Fibroblast of skin of left biceps (primary cell): ENCODE measurements at regions not wholly inside any gene's neighbourhood (a gene's known extent, or its start where the extent isn't known, plus 50 kb on each side); places are given as distances from the start of the nearest gene placed in this dataset.

Source experiments
- DNase-seq, 2 experiments: peaks; one replicate each; pipeline ENCODE4 v3.0.0-alpha.2; 2013; ENCODE audit warnings: low read depth in 2 of 2

DNA sequence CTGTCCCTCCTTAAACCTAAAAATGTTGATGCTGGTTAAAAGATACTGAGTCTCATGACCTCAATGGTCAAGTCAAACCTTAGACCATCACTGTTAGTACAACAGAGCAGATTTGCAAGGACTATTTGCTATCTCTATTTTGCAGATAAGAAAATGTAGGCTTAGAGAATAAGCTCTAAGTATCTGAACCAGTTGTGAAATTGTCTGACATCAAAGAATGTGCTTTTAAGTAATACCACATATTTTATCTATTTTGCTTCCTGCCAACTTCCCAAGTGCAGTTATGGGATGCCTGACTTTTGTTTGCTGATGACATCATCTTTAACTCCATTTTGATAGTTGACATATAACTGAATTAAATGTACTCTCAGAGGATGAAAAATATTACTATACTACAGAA, 83.6 kb upstream of the TMEM106B start:
- DNase-seq: no peak

DNA sequence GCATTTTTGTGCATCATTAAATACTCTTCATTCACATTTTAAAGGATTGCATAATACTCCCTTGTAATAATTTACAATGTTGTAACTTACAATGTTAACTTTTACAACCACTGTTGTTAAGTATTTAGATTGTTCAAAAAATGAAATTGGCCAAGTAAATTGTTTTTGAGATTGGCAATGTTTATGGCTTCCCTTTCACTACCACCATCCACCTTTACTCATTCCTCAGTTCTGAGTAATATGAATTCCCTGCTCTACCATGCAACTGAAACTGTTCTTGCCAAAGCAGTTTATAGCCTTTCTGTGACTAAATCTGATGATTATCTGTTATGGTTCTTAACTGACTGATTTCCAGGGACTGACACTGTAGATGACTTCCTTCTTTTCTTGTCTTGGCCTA, 80.5 kb upstream of the TMEM106B start:
- DNase-seq: no peak

DNA sequence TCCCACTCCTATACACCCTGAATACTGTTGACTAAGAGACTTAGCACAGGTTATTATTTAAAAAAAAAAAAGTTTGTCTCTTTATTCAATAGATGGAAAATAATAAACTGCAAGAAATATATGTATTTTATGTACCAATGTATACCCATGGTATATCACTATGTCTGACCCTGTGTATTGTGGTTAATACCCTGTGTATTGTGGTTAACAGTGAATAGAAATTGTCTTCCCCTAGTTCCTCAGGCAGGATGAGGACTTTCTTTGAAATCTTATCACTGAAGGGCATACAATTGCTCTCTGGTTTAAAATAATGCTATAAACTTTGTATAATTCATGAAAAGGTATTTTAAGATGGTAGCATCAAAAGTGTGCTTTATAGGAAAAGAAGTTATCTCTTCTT, 80.0 kb upstream of the TMEM106B start:
- DNase-seq: no peak

DNA sequence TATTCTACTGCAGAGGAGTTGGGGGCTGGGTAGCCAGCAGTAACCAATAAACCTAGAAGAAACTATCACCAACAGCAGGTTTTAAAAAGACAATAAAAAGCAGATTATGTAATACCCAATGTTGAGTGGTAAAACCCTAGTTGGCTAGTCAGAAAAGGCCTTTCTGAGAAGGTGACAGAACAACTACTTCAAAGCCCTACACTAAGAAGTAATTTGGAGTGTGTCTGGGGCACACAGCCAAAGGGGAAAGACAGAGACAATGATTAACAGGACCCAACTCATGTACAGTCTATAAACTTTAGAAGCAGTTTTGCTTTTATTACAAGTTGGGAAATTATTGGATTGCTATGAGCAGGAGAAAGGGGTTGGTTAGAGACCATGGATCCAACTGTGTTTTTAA, 77.2 kb upstream of the TMEM106B start:
- DNase-seq: no peak

DNA sequence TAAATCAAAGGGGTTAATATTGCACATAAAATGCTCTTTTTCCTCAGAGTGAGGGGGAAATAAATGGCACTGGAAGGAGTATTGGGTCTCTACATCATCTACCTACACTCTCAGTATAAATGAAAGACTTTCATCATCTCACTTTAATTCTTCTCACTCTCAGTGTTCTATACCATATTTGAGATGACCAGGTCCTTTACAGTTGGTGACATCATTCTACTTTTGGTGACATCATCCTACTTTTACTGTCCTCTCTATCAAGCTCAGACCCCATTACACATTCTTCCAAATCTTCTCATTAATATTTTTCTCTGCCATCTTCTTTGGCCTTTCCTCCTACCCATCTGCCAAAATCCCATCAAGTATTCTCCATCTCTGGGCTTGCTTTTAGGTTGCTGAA, 74.6 kb upstream of the TMEM106B start:
- no peak for DNase-seq

DNA sequence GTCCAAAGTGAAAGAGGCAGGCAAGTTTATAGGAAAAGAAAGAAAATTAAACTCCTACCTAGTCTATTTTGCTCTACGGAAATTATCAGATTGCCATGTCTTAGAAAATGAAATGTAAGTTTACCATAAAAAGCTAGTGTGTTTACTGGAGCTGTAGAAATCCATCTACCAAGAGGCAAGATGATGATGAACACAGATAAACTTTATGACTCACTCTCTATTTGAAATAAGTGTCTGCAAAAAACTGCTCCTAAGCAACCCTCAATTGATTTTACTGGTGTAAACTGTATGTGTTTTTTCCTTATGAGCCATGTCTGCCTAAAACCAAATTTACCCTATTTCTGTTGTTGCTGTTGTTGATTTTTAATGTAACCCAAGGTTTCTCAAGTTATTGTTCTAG, 73.8 kb upstream of the TMEM106B start:
- no peak for DNase-seq

DNA sequence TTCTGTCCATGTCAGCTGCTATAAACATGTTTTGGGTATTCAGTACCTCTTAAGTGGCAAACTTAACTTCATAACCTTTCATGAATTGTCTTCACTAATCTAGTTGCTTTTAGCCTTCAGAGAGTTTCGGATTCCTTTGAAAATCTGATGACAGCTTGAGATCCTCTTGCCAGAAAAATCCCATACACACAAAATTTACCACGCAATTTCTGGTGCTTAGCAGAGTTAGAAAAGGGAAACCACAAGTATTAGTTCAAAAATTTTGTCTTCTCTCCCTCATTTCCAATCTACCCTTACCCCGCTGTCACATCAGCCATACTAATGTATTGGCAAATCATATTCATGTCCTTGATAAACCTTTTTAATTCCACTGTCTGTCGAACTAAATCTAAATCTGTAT, 72.7 kb upstream of the TMEM106B start:
- no peak for DNase-seq

DNA sequence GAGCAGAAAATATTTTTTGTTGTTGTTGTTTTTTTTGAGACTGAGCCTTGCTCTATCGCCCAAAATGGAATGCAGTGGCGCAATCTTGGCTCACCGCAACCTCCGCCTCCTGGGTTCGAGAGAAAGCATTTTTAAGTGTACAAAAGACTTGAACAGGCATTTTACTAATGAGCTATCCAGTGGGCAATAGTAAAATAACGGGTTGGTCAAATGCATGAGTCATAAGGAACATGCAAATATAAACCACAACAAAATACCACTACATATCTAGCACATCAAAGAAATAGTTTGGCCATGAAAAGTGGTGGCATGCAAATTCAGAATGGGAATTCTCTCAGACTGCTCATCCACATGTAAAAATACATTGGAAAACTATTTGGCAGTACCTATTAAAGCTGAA, 71.7 kb upstream of the TMEM106B start:
- DNase-seq: no peak

DNA sequence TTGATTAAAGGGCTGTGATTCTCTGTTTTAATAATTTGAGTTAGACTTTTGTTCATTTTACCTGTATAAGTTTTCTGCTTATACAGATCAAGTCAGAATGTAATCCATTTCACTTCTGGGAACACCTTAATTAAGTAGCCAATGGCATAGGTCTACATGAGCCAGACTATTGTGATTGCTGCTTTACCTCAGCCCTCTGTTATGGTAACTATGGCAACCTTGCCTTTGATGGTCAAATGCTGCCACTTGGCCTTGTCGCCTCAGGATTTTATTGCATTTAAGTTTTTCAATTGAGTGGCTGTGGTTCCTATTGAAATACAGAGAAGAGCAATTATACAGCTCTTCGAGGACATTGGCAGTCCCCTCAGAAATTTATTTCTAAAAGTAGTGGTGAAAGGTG, 64.3 kb upstream of the TMEM106B start:
- DNase-seq: no peak

DNA sequence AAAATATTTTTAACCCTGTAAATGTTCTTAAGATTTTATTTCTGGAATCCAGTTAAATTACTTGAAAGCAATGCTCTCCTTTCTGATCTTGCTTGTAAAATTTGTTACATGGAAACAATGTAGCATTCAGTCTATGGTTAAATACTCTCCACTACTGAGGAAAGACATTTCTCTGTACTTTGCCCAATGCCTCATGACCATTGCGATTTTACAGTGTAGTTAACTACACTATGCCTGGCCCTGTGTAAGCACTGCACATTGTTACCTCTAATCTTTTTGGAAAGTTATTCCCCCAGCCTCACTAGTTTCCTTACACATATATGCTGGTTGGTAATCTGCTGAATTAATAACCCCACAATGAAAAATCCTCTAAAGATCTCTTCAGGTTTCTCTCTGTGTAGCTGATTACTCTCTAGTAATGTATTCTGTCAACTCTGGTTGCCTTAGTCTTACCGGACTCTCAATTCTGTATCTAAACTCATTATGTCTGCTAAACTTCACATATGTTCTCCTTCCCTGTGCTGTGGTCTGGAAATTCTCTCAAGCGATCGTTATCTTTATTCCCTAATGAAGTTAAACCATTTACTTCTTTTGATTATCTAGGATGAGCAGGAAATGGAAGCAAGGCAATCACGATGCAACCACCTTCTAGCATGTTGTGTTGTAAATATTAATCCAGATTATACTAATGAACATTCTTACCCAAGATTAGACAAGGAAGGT, 58.7 kb upstream of the TMEM106B start:
- no peak for DNase-seq

DNA sequence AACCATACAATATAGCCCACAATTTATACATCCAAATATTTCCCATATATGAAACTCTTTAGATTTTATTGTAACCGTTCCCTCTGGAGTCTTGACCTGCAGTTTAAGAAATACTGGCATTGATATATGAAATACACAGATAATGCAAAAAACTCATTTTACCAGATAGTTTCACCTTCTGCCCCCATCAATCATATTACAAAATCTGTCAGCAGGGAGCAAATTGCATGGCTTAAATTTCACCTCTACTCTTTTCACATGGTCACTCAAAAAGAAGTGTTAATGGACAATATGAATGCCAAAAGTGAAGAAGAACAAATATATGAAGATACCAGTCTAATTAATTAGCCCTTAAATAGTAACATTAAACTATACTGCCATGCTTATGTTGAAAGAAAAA, 57.0 kb upstream of the TMEM106B start:
- DNase-seq: no peak

DNA sequence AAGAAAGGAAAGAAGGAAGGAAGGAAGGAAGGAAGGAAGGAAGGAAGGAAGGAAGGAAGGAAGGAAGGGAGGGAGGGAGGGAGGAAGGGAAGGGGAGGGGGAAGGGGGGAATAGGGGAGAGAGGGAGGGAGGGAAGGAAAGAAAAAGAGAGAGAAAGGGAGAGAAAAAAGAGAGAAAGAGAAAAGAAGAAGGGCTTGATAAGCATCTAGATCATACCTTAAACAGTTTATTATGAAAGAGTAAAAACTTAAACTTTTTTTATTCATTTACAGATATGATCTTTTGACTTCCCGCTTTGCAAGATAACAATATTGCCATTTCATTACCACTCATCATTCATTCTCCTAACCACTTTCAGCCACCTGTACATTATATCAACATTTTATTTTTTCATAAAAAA, 53.6 kb upstream of the TMEM106B start:
- no peak for DNase-seq

DNA sequence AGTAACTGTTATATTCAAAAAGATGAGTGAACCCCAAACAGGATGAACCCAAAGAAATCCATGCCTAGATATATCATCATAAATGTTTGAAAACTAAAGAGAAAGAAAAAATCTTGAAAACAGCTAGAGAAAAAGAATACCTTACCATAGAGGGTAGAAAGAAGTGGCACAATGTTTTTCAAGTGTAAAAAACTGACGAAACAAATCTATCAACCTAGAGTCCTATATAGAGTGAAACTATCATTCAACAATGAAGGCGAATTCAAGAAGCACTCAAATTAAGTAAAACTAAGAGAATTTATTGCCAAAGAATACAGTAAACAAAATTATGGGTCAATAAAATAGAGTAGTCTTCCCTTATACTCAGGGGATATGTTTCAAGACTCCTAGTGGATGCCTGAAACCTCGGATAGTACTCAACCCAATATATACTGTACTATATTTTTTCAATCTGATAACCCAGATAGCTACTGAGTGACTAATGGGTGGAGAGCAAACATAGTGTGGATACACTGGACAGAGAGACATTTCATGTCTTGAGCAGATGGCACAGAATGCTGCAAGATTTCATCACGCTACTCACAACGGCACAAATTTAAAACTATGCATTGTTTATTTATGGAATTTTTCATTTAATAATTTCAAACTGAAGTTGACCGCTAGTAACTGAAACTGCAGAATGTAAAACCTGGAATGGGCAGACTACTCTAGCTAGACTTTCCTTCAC, 52.6 kb upstream of the TMEM106B start:
- DNase-seq: no peak

DNA sequence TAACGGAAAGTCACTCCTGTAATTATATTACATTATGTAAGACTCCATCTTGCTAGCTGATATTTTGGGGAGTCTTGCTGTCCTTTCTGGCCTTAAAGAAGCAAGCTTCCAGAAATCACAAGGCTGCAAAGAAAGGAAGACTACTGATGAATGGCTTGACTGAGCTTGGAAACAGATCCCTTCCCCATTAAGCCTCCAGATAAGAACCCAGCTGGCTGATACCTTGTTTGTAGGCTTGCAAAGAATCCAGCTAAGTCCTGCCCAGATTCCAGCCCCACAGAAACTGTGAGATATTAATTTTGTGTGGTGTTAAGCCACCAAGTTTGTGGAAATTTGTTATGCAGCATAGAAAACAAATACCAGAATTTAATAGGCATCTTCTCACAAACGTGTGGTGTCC, 49.9 kb upstream of the TMEM106B start:
- DNase-seq: no peak
